Medulla oblongata (tissue), 1 donor: ENCODE measurements at regions not wholly inside any gene's neighbourhood (a gene's known extent, or its start where the extent isn't known, plus 50 kb on each side); places are given as distances from the start of the nearest gene placed in this dataset.
"Not testable (repeated sequence)": the region's sequence is repeated elsewhere in the genome, so short reads cannot be mapped to it uniquely, and the experiment has no call there.

ENCODE experiments used
- DNase-seq: peaks from one replicate; pipeline ENCODE4 v3.0.0-alpha.2; 2015; ENCODE audit errors: extremely low spot score

- no peak for DNase-seq
Observed at GRCh38 chr11:28903716-28904115, 795.5 kb downstream of the METTL15 start.

GRCh38 chr11:28900427-28900826 is 792.2 kb downstream of the METTL15 start:
- no peak for DNase-seq

GRCh38 chr11:28899706-28900105 is 791.5 kb downstream of the METTL15 start:
- DNase-seq, result no peak

GRCh38 chr11:28890601-28891040 is 782.4 kb downstream of the METTL15 start:
- DNase-seq, result not testable (repeated sequence)

- DNase-seq, result no peak
Observed at GRCh38 chr11:28887681-28888080, 779.5 kb downstream of the METTL15 start.

- DNase-seq, result no peak
Observed at GRCh38 chr11:28879869-28880268, 771.7 kb downstream of the METTL15 start.

- DNase-seq, result no peak
Observed at GRCh38 chr11:28878025-28878424, 769.8 kb downstream of the METTL15 start.

- no peak for DNase-seq
Observed at GRCh38 chr11:28877340-28877739, 769.2 kb downstream of the METTL15 start.

- DNase-seq, result no peak
Observed at GRCh38 chr11:28874706-28875105, 766.5 kb downstream of the METTL15 start.

GRCh38 chr11:28871090-28871489 is 762.9 kb downstream of the METTL15 start:
- no peak for DNase-seq

- no peak for DNase-seq
Observed at GRCh38 chr11:28863422-28863821, 755.2 kb downstream of the METTL15 start.

- DNase-seq, result no peak
Observed at GRCh38 chr11:28860893-28861292, 752.7 kb downstream of the METTL15 start.

GRCh38 chr11:28858076-28858475 is 749.9 kb downstream of the METTL15 start:
- no peak for DNase-seq

GRCh38 chr11:28849053-28849452 is 740.9 kb downstream of the METTL15 start:
- DNase-seq, result no peak

- DNase-seq, result no peak
Observed at GRCh38 chr11:28842716-28843115, 734.5 kb downstream of the METTL15 start.

- no peak for DNase-seq
Observed at GRCh38 chr11:28838741-28839140, 730.6 kb downstream of the METTL15 start.

GRCh38 chr11:28837599-28837998 is 729.4 kb downstream of the METTL15 start:
- DNase-seq, result no peak

- no peak for DNase-seq
Observed at GRCh38 chr11:28836285-28837081, 728.3 kb downstream of the METTL15 start.

GRCh38 chr11:28835790-28836189 is 727.6 kb downstream of the METTL15 start:
- DNase-seq, result no peak

- no peak for DNase-seq
Observed at GRCh38 chr11:28835317-28835716, 727.1 kb downstream of the METTL15 start.

- DNase-seq, result no peak
Observed at GRCh38 chr11:28834877-28835276, 726.7 kb downstream of the METTL15 start.

- DNase-seq, result no peak
Observed at GRCh38 chr11:28833670-28834069, 725.5 kb downstream of the METTL15 start.

GRCh38 chr11:28833169-28833568 is 725.0 kb downstream of the METTL15 start:
- no peak for DNase-seq

- no peak for DNase-seq
Observed at GRCh38 chr11:28826807-28827206, 718.6 kb downstream of the METTL15 start.
